Suppressor macrophage treated with lipopolysaccharide for 4 hours (primary cell): ENCODE measurements at regions not wholly inside any gene's neighbourhood (a gene's known extent, or its start where the extent isn't known, plus 50 kb on each side); places are given as distances from the start of the nearest gene placed in this dataset.

Source experiments
- DNase-seq: peaks from one replicate; pipeline ENCODE4 v3.0.0-alpha.2; 2020

DNA sequence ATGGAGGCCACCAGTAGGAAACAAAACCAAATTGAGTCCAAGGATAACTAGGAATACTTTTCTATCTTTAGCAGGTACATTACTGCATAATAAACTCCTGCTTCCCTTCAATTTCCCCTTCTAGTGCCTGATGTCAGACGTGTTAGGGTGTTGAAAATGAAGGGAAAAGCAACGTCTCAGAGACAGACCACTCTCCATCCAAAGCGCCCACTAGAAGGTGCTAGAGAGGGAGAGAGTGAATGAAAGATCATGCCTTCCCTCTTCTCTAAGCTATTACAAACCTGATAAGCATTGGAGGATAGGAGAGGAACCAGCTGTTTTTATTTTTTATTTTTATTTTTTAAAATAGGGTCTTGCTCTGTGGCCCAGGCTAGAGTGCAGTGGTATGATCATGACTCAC is 64.1 kb downstream of the ZNF641 start:
- DNase-seq: peak; percentile 33

DNA sequence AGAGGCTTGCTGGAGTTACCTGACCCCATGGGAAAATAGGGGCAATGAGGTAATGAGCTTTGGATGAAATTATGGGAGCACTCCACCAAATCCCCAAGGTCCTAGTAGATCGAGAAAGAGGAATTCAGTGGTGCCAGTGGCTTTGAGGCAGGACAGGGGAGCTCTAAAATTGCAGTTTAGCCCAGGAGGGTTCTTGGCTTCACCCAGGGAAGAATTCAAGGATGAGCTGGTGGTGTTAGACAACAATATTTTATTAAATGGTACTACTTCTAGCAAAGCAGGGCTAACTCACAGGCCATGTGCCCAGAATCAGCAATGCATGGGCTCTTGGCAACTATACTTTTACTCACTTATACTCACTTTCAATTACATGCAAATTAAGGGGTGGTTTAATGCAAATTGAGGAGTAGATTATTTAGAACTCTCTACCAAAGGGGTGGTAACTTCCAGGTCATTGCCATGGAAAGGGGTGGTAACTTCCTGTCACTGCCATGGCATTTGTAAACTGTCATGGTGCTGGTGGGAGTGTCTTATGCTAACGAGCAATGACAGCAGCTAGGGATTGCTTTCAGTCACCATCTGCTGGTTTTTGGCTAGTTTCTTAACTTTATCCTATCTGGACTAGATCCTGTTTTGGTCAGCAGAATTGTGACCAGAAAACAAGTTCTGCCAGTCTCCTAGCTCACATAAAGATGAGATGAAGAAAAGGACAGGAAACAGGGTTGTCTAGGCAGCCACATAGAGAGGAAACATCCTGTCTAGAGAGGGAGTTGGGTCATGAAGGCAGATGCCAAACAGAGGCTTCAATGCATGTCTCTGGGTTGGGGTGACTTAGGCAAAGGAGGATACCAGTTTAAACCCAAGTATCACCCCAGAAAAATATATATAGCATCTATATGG is 64.7 kb downstream of the ZNF641 start:
- DNase-seq: peak; percentile 12

DNA sequence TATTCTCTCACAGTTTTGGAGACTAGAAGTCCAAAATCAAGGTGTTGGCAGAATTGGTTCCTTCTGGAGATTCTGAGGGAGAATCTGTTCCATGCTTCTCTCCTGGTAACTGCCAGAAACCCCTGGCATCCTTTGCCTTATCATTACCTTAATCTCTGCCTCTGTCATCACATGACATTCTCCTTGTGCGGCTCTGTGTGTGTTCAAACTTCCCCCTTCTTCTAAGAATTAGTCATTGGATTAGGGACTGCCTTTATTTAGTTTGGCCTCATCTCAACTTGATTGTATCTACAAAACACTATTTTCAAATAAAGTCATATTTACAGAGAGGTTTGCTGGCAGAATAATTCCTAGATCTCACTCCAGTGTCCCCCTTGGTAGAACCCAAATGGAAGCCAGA is 68.9 kb downstream of the ZNF641 start:
- peak; percentile 23 for DNase-seq

DNA sequence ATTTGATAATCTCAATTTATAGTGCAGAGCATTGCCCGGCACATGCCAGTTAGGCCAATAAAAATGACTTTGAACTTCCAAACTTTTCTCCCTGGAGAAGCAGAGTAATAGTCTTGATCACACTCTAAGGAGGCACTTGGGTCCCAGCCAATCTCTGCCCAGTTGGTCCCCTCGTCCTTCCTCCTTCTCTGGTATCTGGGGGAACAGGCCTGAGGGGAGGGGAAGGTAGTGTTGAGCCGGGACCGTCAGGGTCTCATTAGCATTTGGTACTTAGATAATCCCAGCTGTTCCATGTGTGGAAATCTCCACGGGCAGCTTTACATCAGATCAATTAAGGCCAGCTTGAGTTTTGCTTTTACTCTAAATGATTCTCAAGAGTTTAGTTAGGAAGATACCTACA is 70.1 kb downstream of the ZNF641 start:
- DNase-seq: no peak

DNA sequence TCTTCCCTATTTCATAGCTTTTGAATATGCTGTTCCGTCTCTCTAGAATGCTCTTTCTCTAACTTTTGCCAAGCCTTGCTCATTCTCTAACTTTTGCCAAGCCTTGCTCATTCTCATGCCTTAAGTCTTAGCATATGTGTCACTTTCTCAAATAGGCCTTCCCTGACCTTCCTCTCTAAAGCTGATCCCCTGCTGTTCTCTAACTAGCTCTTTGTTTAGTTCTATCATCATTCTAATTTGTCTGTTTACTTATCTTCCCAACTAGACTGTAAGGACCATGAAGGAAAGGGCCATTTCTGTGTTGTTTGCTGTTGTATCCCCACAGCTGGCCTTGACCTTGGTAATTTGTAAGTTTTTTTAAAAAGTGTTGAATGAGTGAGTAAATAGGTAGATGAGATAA is 71.1 kb downstream of the ZNF641 start:
- DNase-seq: peak; percentile 10

DNA sequence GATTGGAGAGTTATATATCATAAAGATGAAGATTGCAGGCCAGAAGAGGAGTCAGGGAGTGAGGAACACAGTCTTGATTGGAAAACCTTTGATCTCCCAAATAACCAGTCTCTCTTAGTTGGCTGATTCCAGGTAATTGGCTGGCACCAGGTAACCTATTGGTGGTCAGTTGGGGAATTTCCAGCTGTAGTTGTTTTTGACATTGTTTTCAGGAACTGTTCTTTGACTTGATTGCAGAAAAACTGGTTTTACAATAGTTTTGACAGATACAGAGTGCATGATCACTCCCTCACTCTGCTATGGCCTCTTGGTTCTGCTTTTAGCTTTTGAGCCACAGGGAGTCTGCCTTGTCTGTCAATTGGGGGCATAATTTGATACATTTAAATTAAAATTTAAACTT is 71.6 kb downstream of the ZNF641 start:
- DNase-seq: peak; percentile 60

DNA sequence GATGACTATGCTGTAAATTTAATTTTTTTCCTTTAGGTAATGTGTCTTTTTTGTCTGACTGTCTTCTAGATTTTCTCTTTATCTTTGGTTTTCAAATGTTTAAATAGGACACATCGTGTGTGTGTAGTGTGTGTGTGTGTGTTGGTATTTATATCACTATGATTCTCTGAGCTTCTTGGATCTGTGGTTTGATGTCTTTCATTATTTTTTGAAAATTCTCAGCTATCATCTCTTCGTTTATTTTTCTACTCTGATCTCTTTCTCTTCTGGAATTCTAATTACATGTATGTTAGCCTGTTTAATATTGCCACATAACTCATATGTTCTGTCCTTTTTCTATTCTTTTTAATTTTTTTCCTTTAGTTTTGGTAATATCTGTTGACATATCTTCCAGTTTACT is 73.5 kb upstream of the OR10AD1 start:
- no peak for DNase-seq

DNA sequence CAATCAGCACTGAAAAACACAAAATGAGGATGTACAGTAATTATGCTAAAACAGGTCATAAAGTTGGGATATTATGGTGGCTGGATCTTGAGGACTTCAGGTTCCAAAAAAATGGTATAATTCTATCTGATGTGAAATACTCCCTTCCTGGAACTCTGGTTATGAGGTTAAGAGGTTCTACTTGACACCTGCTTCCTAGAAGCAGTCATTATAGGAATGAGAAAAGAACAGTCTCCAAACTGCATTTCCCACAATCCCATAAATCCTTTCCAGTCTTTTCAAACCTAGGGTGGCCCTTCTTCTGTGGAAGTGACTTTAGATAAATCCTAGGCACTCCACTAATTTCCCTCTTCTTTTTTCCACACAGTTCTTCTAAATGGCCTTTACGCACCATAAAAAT is 63.7 kb upstream of the OR10AD1 start:
- DNase-seq: no peak

DNA sequence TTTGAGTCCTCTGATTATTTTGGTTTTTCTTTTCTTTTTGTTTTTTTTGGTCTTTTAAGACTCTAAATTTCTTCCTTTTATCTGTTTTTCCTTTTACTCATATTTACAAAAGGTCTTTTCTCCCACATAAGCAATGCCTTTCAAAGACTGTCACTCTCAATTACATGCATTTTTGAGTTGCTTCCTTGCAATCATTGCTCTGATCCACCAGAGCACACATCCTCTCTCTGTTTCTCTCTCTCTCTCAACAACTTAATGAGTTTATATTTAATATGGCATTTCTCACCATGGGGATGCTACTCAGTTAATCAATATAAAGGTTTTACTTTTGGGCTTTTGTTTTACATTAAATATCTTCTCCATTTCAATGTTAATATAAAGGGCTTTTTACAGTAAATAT is 62.7 kb upstream of the OR10AD1 start:
- DNase-seq: no peak

DNA sequence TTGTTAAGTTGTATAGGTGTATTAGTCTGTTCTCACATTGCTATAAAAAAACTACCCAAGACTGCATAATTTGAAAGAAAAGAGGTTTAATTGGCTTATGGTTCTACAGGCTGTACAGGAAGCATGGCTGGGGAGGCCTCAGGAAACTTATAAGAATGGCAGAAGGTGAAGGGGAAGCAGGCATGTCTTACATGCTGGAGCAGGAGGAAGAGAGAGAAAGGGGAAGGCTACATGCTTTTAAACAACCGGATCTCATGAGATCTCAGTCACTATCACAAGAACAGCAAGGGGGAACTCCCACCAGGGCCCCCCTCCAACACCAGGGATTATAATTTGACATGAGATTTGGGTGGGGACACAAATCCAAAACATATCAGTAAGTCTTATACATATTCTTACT is 60.5 kb upstream of the OR10AD1 start:
- no peak for DNase-seq

DNA sequence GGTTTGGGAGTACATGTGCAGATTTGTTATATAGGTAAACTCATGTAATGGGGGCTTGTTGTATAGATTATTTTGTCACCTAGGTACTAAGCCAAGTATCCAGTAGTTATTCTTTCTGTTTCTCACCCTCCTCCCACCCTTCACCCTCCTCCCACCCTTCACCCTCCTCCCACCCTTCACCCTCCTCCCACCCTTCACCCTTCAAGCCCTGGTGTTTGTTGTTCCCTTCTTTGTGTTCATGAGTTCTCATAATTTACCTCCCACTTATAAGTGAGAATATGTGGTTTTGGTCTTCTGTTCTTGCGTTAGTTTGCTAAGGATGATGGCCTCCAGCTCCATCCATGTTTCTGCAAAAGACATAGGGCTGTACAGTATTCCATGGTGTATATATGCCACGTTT is 58.7 kb upstream of the OR10AD1 start:
- no peak for DNase-seq
